Smooth muscle cell (in vitro differentiated cells): ENCODE measurements at regions not wholly inside any gene's neighbourhood (a gene's known extent, or its start where the extent isn't known, plus 50 kb on each side); places are given as distances from the start of the nearest gene placed in this dataset.
"Not testable (repeated sequence)": the region's sequence is repeated elsewhere in the genome, so short reads cannot be mapped to it uniquely, and the experiment has no call there.

Source experiments
- DNase-seq: peaks from one replicate; lab custom pipeline; 2025; ENCODE audit not compliant: unreplicated experiment; lab: John Stamatoyannopoulos, UW
- H2AFZ ChIP-seq: fragments of 200-600 bp; sonication (generic); 2 replicates; pipeline ENCODE4 v1.6.0; 2016; ENCODE audit warnings: antibody characterized with exemption, low read depth, mild to moderate bottlenecking
- H3F3A ChIP-seq: fragments of 200-600 bp; sonication (generic); 2 replicates; pipeline ENCODE4 v1.6.0; 2017; ENCODE audit warnings: antibody characterized with exemption, low read depth
- H3K27ac ChIP-seq: fragments of 200-600 bp; sonication (generic); 2 replicates; pipeline ENCODE4 v1.5.1; 2016; ENCODE audit warnings: low read depth, mild to moderate bottlenecking
- H3K27me3 ChIP-seq: fragments of 200-600 bp; sonication (generic); 2 replicates; pipeline ENCODE4 v1.6.1; 2016; ENCODE audit warnings: low read depth, mild to moderate bottlenecking
- H3K36me3 ChIP-seq: fragments of 200-600 bp; sonication (generic); 2 replicates; pipeline ENCODE4 v1.5.1; 2016; ENCODE audit warnings: low read depth
- H3K4me1 ChIP-seq: fragments of 200-600 bp; sonication (generic); 2 replicates; pipeline ENCODE4 v1.5.1; 2016; ENCODE audit warnings: low read depth
- H3K4me2 ChIP-seq: fragments of 200-600 bp; sonication (generic); 2 replicates; pipeline ENCODE4 v1.6.0; 2016; ENCODE audit warnings: mild to moderate bottlenecking
- H3K4me3 ChIP-seq: fragments of 200-600 bp; sonication (generic); 2 replicates; pipeline ENCODE4 v1.5.1; 2016; ENCODE audit warnings: mild to moderate bottlenecking
- H3K79me2 ChIP-seq: fragments of 200-600 bp; sonication (generic); 2 replicates; pipeline ENCODE4 v1.6.0; 2016; ENCODE audit warnings: low read depth, mild to moderate bottlenecking
- H3K9ac ChIP-seq: fragments of 200-600 bp; sonication (generic); 2 replicates; pipeline ENCODE4 v1.6.0; 2016; ENCODE audit warnings: low read depth
- H3K9me3 ChIP-seq: fragments of 200-600 bp; sonication (generic); replicated peaks from 2 replicates; pipeline ENCODE4 v1.5.1; 2016; ENCODE audit warnings: low read depth
- H4K20me1 ChIP-seq: fragments of 200-600 bp; sonication (generic); 2 replicates; pipeline ENCODE4 v1.6.0; 2016; ENCODE audit warnings: low read depth
- CTCF ChIP-seq: fragments of 200-600 bp; sonication (generic); IDR thresholded peaks from 2 replicates; pipeline ENCODE4 v1.5.1; 2017; ENCODE audit warnings: borderline replicate concordance, mild to moderate bottlenecking, antibody characterized with exemption; ENCODE audit not compliant: insufficient read depth, poor library complexity, severe bottlenecking
- WGBS: methylation state at CpG from one replicate; pipeline ENCODE4 v1.1.7; 2016; ENCODE audit warnings: low lambda C conversion rate; 5-methylcytosine and 5-hydroxymethylcytosine counted together

- H2AFZ ChIP-seq: no peak overlapping the region
- no peaks in the 10 kb centered on the region for H4K20me1 ChIP-seq
- no peak overlapping the region for H3K27ac ChIP-seq
- no peak overlapping the region for H3K4me2 ChIP-seq
- no peak overlapping the region for H3K9ac ChIP-seq
- DNase-seq: no peak
- H3K4me1 ChIP-seq: no peaks in the 10 kb centered on the region
- no peaks in the 10 kb centered on the region for H3F3A ChIP-seq
- no peaks in the 10 kb centered on the region for H3K36me3 ChIP-seq
- no peaks in the 10 kb centered on the region for H3K9me3 ChIP-seq
- WGBS: 74% methylated on average over 2 of the region's 2 CpGs
- TF ChIP-seq CTCF: no peak
- no peaks in the 10 kb centered on the region for H3K27me3 ChIP-seq
- no peaks in the 10 kb centered on the region for H3K79me2 ChIP-seq
- no peak overlapping the region for H3K4me3 ChIP-seq
Measured at GRCh38 chrX:150087612-150088011, 149.3 kb upstream of the EOLA2 start.

- no peaks in the 10 kb centered on the region for H3K27me3 ChIP-seq
- no peak overlapping the region for H3K4me2 ChIP-seq
- no peak overlapping the region for H3K9ac ChIP-seq
- no peak overlapping the region for H2AFZ ChIP-seq
- no peaks in the 10 kb centered on the region for H3K36me3 ChIP-seq
- H3K9me3 ChIP-seq: no peaks in the 10 kb centered on the region
- H3K4me3 ChIP-seq: no peak overlapping the region
- TF ChIP-seq CTCF: no peak
- H3F3A ChIP-seq: no peaks in the 10 kb centered on the region
- WGBS: 75% methylated on average over 5 of the region's 5 CpGs
- DNase-seq: no peak
- no peaks in the 10 kb centered on the region for H3K4me1 ChIP-seq
- no peaks in the 10 kb centered on the region for H3K79me2 ChIP-seq
- H4K20me1 ChIP-seq: no peaks in the 10 kb centered on the region
- H3K27ac ChIP-seq: no peak overlapping the region
Measured at GRCh38 chrX:150088042-150088441, 149.8 kb upstream of the EOLA2 start.

GRCh38 chrX:150088766-150089518 lies 150.7 kb upstream of the EOLA2 start:
- Histone ChIP-seq H3K27me3 (no peaks in the 10 kb centered on the region), H3K9me3 (no peaks in the 10 kb centered on the region), H4K20me1 (no peaks in the 10 kb centered on the region), H3K4me1 (no peaks in the 10 kb centered on the region), H3K9ac (no peak overlapping the region), H3K27ac (no peak overlapping the region), H3K36me3 (no peaks in the 10 kb centered on the region), H3F3A (no peaks in the 10 kb centered on the region), H3K4me3 (no peak overlapping the region), H2AFZ (no peak overlapping the region), H3K4me2 (no peak overlapping the region), H3K79me2 (no peaks in the 10 kb centered on the region)
- TF ChIP-seq CTCF: no peak
- 79% methylated on average over 5 of the region's 5 CpGs for WGBS
- no peak for DNase-seq

GRCh38 chrX:150091300-150091699 lies 153.0 kb upstream of the EOLA2 start:
- H3K36me3 ChIP-seq, H2AFZ ChIP-seq, H3K27me3 ChIP-seq, H3K27ac ChIP-seq, H3K4me3 ChIP-seq, H3F3A ChIP-seq, DNase-seq, H3K9ac ChIP-seq, H4K20me1 ChIP-seq, H3K79me2 ChIP-seq, H3K9me3 ChIP-seq, H3K4me2 ChIP-seq, H3K4me1 ChIP-seq: not testable (repeated sequence)
- 81% methylated on average over 4 of the region's 4 CpGs for WGBS
